H1 (cell line): ENCODE measurements at regions not wholly inside any gene's neighbourhood (a gene's known extent, or its start where the extent isn't known, plus 50 kb on each side); places are given as distances from the start of the nearest gene placed in this dataset.

ENCODE experiments used
- CTCF ChIA-PET: fragments of 300-600 bp; sonication (Branson Sonifier 250); formaldehyde crosslinking; loops from one replicate; lab custom pipeline; 2021; ENCODE audit not compliant: partially characterized antibody; lab: Charles Lee
- POLR2A ChIA-PET: fragments of 300-600 bp; sonication (Branson Sonifier 250); formaldehyde crosslinking; loops from one replicate; lab custom pipeline; 2021; ENCODE audit warnings: inconsistent platforms; ENCODE audit not compliant: partially characterized antibody; lab: Charles Lee
- DNase-seq, 2 experiments: peaks; one replicate each; pipeline versions ENCODE4 v3.0.0 to v3.0.0-alpha.2; 2010 to 2022; ENCODE audit warnings: low spot score in 2 of 2, low read depth in 1 of 2, mixed read lengths in 1 of 2
- FAIRE-seq: peaks from 2 replicates; lab custom pipeline; 2011; peaks lifted over from hg19 to GRCh38; lab: Jason Lieb, UNC
- H2AFZ ChIP-seq: 2 replicates; pipeline ENCODE4 v1.8.1; 2012; ENCODE audit warnings: low read length, inconsistent platforms
- H2AK5ac ChIP-seq: 2 replicates; pipeline ENCODE4 v1.6.1; 2013; ENCODE audit warnings: low read depth, low read length
- H2BK120ac ChIP-seq: replicated peaks from 2 replicates; pipeline ENCODE3; 2013; ENCODE audit warnings: low read depth, low read length, inconsistent platforms
- H2BK12ac ChIP-seq: 2 replicates; pipeline ENCODE4 v1.6.1; 2013; ENCODE audit warnings: low read depth, low read length
- H2BK15ac ChIP-seq: 2 replicates; pipeline ENCODE4 v1.6.1; 2013; ENCODE audit warnings: low read length
- H2BK20ac ChIP-seq: 2 replicates; pipeline ENCODE4 v1.6.1; 2013; ENCODE audit warnings: low read length
- H2BK5ac ChIP-seq: 2 replicates; pipeline ENCODE4 v1.6.1; 2013; ENCODE audit warnings: low read depth, low read length
- H3K14ac ChIP-seq: 2 replicates; pipeline ENCODE4 v1.6.1; 2013; ENCODE audit warnings: inconsistent platforms; ENCODE audit not compliant: insufficient read length
- H3K18ac ChIP-seq: 2 replicates; pipeline ENCODE4 v1.6.1; 2013; ENCODE audit warnings: low read length; ENCODE audit errors: extremely low read depth
- H3K23ac ChIP-seq: 2 replicates; pipeline ENCODE4 v1.6.1; 2013; ENCODE audit warnings: inconsistent platforms; ENCODE audit not compliant: insufficient read length
- H3K23me2 ChIP-seq: 2 replicates; pipeline ENCODE4 v1.6.1; 2013; ENCODE audit warnings: low read depth, low read length
- H3K27ac ChIP-seq: 2 replicates; pipeline ENCODE4 v1.6.1; 2011; ENCODE audit warnings: low read depth, low read length, inconsistent platforms
- H3K27me3 ChIP-seq, 4 experiments: replicated peaks in 1 of 4; 1 replicate in 1 of 4; 2 replicates in 3 of 4; pipeline versions ENCODE4 v1.6.1 to v1.8.1; 2011 to 2013; ENCODE audit warnings: low read length in 3 of 4, mild to moderate bottlenecking in 3 of 4, inconsistent platforms in 2 of 4, mixed read lengths in 2 of 4, moderate library complexity in 1 of 4; ENCODE audit not compliant: control insufficient read depth in 3 of 4, insufficient read depth in 3 of 4; ENCODE audit errors: extremely low read depth in 1 of 4
- H3K36me3 ChIP-seq, 4 experiments: 2 replicates each; pipeline versions ENCODE4 v1.6.1 to v1.8.1; 2011 to 2013; ENCODE audit warnings: mild to moderate bottlenecking in 4 of 4, low read length in 3 of 4, moderate library complexity in 2 of 4, control low read depth in 1 of 4, inconsistent platforms in 1 of 4; ENCODE audit not compliant: insufficient read depth in 4 of 4, control insufficient read depth in 2 of 4
- H3K4ac ChIP-seq: replicated peaks from 2 replicates; pipeline ENCODE3; 2013; ENCODE audit warnings: low read length, low read depth, mixed read lengths, inconsistent platforms; ENCODE audit not compliant: insufficient read length
- H3K4me1 ChIP-seq, 4 experiments: replicated peaks in 1 of 4; 1 replicate in 1 of 4; 2 replicates in 3 of 4; pipeline versions ENCODE4 v1.6.1 to v1.8.1; 2011 to 2013; ENCODE audit warnings: low read length in 3 of 4, inconsistent platforms in 2 of 4, mixed read lengths in 1 of 4; ENCODE audit not compliant: insufficient read depth in 4 of 4, control insufficient read depth in 3 of 4
- H3K4me2 ChIP-seq, 2 experiments: 2 replicates each; pipeline versions ENCODE4 v1.6.1 to v1.8.1; 2011 to 2013; ENCODE audit warnings: low read depth in 2 of 2, low read length in 2 of 2, control low read depth in 1 of 2, inconsistent platforms in 1 of 2, mild to moderate bottlenecking in 1 of 2; ENCODE audit not compliant: insufficient read depth in 1 of 2
- H3K4me3 ChIP-seq, 4 experiments: fragments of 200-600, 300-600 bp in 1 of 4; sonication (generic), shearing (Covaris generic), sonication (Bioruptor Twin) in 1 of 4; 2 replicates each; pipeline versions ENCODE4 v1.5.1 to v1.8.1; 2011 to 2016; ENCODE audit warnings: low read length in 4 of 4, low read depth in 3 of 4, control low read depth in 2 of 4, inconsistent platforms in 2 of 4, mild to moderate bottlenecking in 2 of 4, mixed read lengths in 1 of 4, moderate library complexity in 1 of 4; ENCODE audit not compliant: insufficient read depth in 2 of 4; ENCODE audit errors: extremely low read depth in 1 of 4
- H3K56ac ChIP-seq: replicated peaks from 2 replicates; pipeline ENCODE3; 2013; ENCODE audit warnings: low read depth, mild to moderate bottlenecking, mixed read lengths, low read length, inconsistent platforms; ENCODE audit not compliant: insufficient read length
- H3K79me1 ChIP-seq: 2 replicates; pipeline ENCODE4 v1.6.1; 2013; ENCODE audit warnings: low read depth, low read length, control low read depth
- H3K79me2 ChIP-seq, 2 experiments: 2 replicates each; pipeline versions ENCODE4 v1.6.1 to v1.8.1; 2012 to 2013; ENCODE audit warnings: low read length in 2 of 2, mild to moderate bottlenecking in 2 of 2, inconsistent platforms in 1 of 2; ENCODE audit not compliant: insufficient read depth in 2 of 2, control insufficient read depth in 1 of 2
- H3K9ac ChIP-seq, 4 experiments: replicated peaks in 1 of 4; 1 replicate in 1 of 4; 2 replicates in 3 of 4; pipeline versions ENCODE4 v1.6.1 to v1.8.1; 2011 to 2013; ENCODE audit warnings: low read depth in 3 of 4, low read length in 3 of 4, control low read depth in 2 of 4, mild to moderate bottlenecking in 2 of 4, moderate library complexity in 2 of 4, inconsistent platforms in 1 of 4; ENCODE audit errors: extremely low read depth in 1 of 4
- H3K9me3 ChIP-seq, 2 experiments: 2 replicates each; pipeline versions ENCODE4 v1.6.1 to v1.8.1; 2012 to 2013; ENCODE audit warnings: mild to moderate bottlenecking in 2 of 2, moderate library complexity in 2 of 2, control low read depth in 1 of 2, inconsistent platforms in 1 of 2, low read depth in 1 of 2, low read length in 1 of 2, mixed read lengths in 1 of 2; ENCODE audit not compliant: insufficient read depth in 2 of 2
- H4K20me1 ChIP-seq, 2 experiments: replicated peaks in 1 of 2; 2 replicates each; pipeline versions ENCODE3 to v1.8.1; 2011 to 2013; ENCODE audit warnings: inconsistent platforms in 2 of 2, low read length in 2 of 2, mild to moderate bottlenecking in 1 of 2; ENCODE audit not compliant: insufficient read depth in 2 of 2, control insufficient read depth in 1 of 2
- H4K5ac ChIP-seq: 2 replicates; pipeline ENCODE4 v1.6.1; 2013; ENCODE audit warnings: low read length, low read depth, mixed read lengths, inconsistent platforms; ENCODE audit not compliant: insufficient read length
- H4K8ac ChIP-seq: 2 replicates; pipeline ENCODE4 v1.8.0; 2013; ENCODE audit warnings: mild to moderate bottlenecking, moderate library complexity, low read length, inconsistent platforms; ENCODE audit not compliant: insufficient read depth; ENCODE audit errors: extremely low read depth
- H4K91ac ChIP-seq: replicated peaks from 2 replicates; pipeline ENCODE3; 2013; ENCODE audit warnings: low read length, mixed read lengths, inconsistent platforms; ENCODE audit not compliant: insufficient read length
- ATF3 ChIP-seq: IDR thresholded peaks from 2 replicates; pipeline ENCODE4 v1.6.1; 2011; ENCODE audit warnings: low read depth, mild to moderate bottlenecking, low read length; ENCODE audit not compliant: insufficient read depth
- CEBPB ChIP-seq: IDR thresholded peaks from 2 replicates; pipeline ENCODE4 v1.6.1; 2012; ENCODE audit warnings: low read depth, low read length
- CHD1 ChIP-seq: IDR thresholded peaks from 2 replicates; pipeline ENCODE4 v1.6.1; 2012; ENCODE audit warnings: low read depth, low read length, improper control_type of control experiment
- EGR1 ChIP-seq: IDR thresholded peaks from 2 replicates; pipeline ENCODE4 v1.6.1; 2011; ENCODE audit warnings: low read depth, low read length, borderline replicate concordance
- POLR2A ChIP-seq, 2 experiments: IDR thresholded peaks; 1 replicate in 1 of 2; 2 replicates in 1 of 2; pipeline ENCODE4 v1.6.1; 2011; ENCODE audit warnings: low read depth in 2 of 2, low read length in 2 of 2, mild to moderate bottlenecking in 2 of 2; ENCODE audit errors: control extremely low read depth in 1 of 2
- POLR2AphosphoS5 ChIP-seq: IDR thresholded peaks from 2 replicates; pipeline ENCODE4 v1.6.1; 2011; ENCODE audit warnings: low read depth, low read length
- SIRT6 ChIP-seq: IDR thresholded peaks from one replicate; pipeline ENCODE4 v1.7.1; 2012; ENCODE audit warnings: low read length, inconsistent platforms
- WGBS, 2 experiments: shearing (Covaris generic) in 1 of 2; methylation state at CpG; one replicate each; pipeline versions ENCODE4 v1.1.6 to v1.1.7; 2013 to 2015; ENCODE audit warnings: low lambda C conversion rate in 2 of 2, mixed read lengths in 2 of 2, inconsistent platforms in 1 of 2, low coverage in 1 of 2, missing lambda C conversion rate in 1 of 2; ENCODE audit not compliant: insufficient replicate concordance in 2 of 2, insufficient coverage in 1 of 2, insufficient read length in 1 of 2; ENCODE audit errors: extremely low coverage in 1 of 2, missing lambda C conversion rate in 1 of 2; 5-methylcytosine and 5-hydroxymethylcytosine counted together

GRCh38 chr1:9481048-9481447 lies 58.2 kb upstream of the SLC25A33 start:
- H3K18ac ChIP-seq = no peak overlapping the region
- POLR2A ChIA-PET = no interaction called here
- CTCF ChIA-PET = interaction anchor here (1.5 to 3.1 kb wide), 5 partner anchors 10 to 25 kb away, joined by 4 to 12 read pairs (median 10); no protein-coding TSS in a partner anchor

More at GRCh38 chr1:9481048-9481447, 58.2 kb upstream of the SLC25A33 start:
- Histone ChIP-seq H3K27ac (no peak overlapping the region), H2BK15ac (no peak overlapping the region), H2BK120ac (no peak overlapping the region), H3K14ac (no peak overlapping the region), H3K4me2 (no peak overlapping the region), H3K4ac (no peak overlapping the region), H3K9ac (no peak overlapping the region), H2BK12ac (no peak overlapping the region)
- FAIRE-seq (no peak), DNase-seq (no peak)
- TF ChIP-seq CEBPB (no peak), POLR2A (IDR thresholded peaks at IDR 0.05; ENCODE audit: control extremely low read depth in 1 of 2, low read depth in 2 of 2, low read length in 2 of 2) (no peak), POLR2AphosphoS5 (no peak), EGR1 (no peak), SIRT6 (no peak), ATF3 (no peak), CHD1 (no peak)
- TF ChIP-seq, all 59 proteins: peak for 0
- no peaks in the 10 kb centered on the region for H3K4me1 ChIP-seq
- H3K9me3 ChIP-seq = no peaks in the 10 kb centered on the region
- H2AK5ac ChIP-seq = no peak overlapping the region
- no peaks in the 10 kb centered on the region for H3K79me1 ChIP-seq
- H3K4me3 ChIP-seq = no peak overlapping the region
- H3K27me3 ChIP-seq = no peaks in the 10 kb centered on the region
- H4K5ac ChIP-seq = no peak overlapping the region
- no peaks in the 10 kb centered on the region; a peak in 1 of 4 replicates for H3K79me2 ChIP-seq
- H2BK5ac ChIP-seq = no peak overlapping the region
- no peak overlapping the region for H4K91ac ChIP-seq
- H3K23ac ChIP-seq = no peak overlapping the region
- H2AFZ ChIP-seq = no peak overlapping the region
- 92% methylated on average over 6 of the region's 6 CpGs; no CpG with 5 or more reads in 1 of the 2 experiments for WGBS, 2 experiments
- peaks cover 0 to 8% of the 10 kb centered on the region in 2 experiments for H4K20me1 ChIP-seq
- H3K36me3 ChIP-seq = no peaks in the 10 kb centered on the region
- no peak overlapping the region for H3K56ac ChIP-seq
- H3K23me2 ChIP-seq = no peaks in the 10 kb centered on the region
- H2BK20ac ChIP-seq = no peak overlapping the region
- H4K8ac ChIP-seq = no peak overlapping the region
